ENCODE measurements at regions not wholly inside any gene's neighbourhood (a gene's known extent, or its start where the extent isn't known, plus 50 kb on each side); places are given as distances from the start of the nearest gene placed in this dataset.

DNA sequence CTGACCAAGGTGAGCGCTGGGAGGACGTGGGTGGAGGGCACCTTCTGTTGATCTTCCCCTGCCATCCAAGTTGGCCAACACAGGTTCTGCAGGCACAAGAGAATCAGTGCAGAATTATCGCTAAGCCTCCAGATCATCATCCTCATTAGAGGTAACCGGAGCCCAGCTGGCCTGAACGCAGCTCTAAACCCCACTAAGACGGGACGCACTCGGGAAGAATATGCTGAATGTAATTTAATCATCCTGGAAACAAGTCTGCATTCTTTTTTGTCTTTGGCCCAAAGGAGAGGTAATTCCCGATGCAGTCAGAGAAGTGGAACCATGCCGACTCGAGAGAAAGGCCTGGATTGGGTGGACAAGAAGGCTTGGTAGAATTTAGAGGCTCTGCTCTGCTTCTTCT is 111.0 kb upstream of the GSC start:
- DNase-seq, result no peak

GRCh38 chr14:94880106-94880505 is 110.2 kb upstream of the GSC start:
- no peak for DNase-seq

DNA sequence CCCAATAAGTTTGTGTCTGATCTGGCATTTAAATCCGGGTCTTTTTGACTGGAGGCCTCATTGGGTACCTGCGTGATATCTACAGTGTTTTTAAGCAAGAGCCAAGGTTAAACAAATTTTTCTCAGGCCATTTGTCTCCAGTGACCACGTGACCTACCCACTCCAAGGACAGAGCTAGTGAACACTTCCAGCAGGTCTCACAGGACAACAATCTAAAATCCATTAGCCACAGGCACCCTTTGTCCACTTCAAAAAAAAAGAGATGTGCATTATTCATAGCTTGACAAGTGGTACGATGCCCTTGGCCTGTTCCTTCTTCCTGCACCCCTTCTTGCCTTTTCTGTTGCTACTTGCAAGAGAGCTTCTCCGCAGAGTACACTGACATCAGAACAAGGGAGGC is 109.6 kb upstream of the GSC start:
- no peak for DNase-seq

DNA sequence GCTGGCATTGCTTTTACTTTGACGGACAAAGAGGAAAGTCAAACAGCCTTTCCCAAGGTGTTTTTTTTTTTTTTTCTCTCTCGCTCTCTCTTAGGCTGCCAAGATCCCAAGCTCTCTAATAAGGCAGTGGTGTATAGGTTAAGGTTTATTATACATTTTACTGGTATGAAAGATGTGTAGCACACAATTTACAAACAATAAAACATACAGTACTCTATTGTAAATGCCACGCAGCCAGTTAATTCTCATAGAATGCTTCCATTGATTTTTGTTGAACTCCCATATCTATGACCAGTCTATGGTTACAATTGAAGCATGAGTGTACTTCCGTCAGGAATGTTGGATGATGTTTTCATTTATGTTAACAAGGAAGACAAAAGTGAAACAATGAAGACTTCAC is 106.4 kb upstream of the GSC start:
- no peak for DNase-seq

- no peak for DNase-seq
Observed at GRCh38 chr14:94875256-94875655, 105.3 kb upstream of the GSC start.

DNA sequence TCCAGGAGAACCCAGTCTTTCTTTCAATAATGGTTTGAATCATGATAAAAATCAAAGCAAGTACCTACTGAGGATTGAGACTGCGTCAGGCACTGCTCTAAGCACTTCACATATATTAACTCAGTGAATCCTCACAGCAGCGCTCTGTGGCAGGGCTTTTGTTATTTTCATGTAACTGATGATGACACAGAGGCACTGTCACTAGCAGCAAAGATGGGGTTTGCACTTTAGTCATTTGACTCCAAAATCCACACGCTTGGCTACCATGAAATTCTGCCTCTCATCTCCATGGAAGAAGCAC is 98.8 kb upstream of the GSC start:
- DNase-seq, result no peak

GRCh38 chr14:94867946-94868771 is 98.2 kb upstream of the GSC start:
- no peak for DNase-seq

DNA sequence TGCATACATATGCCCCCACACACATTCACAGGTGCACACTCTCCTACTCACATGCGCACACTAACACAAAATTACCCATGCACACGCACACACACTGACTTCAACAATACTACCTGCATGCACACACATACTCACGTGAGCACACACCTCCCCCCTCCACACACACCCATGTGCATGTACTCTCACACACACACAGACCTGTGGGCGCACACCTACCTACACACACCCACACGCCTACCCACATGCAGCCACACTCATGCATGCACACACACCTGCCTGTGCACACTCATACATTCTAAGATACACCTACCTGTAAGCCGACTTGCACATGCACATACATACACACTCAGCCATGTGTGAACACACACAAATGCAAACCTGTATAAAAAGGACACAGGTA is 97.3 kb upstream of the GSC start:
- DNase-seq, result no peak

DNA sequence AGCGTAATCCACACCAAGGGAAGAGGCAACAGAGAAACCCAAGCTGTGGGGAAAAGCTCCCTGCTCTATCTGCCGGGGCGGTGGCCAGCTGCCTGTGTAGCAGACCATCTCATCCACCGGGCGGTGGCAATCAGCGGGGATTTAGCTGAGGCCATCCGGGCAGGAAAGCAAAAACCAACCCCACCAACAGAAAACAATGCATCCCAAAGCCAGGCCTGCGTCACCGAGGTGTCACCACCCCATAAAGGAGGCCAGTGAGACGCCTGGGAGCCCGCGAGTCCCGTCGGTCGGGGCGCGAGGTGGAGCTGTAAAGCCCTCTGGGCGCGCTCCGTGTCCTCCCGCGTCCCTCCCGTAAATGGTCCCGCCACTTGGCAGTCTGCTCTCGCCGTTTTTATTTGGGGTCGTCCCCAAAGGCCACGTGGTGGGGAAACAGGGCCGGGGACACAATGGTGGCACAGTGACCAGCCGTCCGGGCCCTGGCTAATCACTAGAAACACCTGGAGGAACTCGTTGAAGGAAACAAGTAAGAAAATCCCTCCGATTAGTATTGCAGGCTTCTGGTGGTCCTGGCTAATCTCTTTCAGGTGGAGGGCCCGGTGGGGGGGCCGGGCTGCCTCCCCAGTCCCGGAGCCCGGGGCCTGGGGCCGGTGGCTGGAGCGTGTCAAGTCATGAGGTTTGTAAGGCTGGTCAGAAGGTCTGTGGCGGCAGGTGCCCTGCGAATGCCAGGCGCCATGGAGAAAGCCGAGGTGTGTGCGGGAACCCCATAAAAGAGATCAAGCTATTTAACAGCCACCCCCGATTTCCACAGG is 94.7 kb upstream of the GSC start:
- no peak for DNase-seq

- no peak for DNase-seq
Observed at GRCh38 chr14:94863366-94863765, 93.5 kb upstream of the GSC start.

DNA sequence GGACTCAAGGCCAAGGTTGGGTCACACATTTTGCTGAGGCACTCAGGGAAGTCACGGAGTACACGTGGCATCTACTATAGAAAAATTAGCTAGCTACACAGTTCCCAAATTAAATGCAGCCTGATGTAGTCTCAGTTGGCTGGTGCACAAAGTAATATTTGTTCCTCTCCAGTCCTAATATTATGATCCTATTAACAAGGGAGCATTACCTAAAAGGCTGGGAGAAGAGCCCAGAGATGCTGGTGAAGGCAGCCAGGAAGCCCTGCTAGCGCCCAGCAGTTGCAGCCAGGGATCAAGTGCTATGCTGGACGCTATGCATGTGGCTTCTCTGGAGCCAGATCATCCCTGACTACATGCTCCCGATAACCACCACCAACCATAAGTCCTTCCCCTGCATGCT is 88.0 kb upstream of the GSC start:
- DNase-seq, result no peak

DNA sequence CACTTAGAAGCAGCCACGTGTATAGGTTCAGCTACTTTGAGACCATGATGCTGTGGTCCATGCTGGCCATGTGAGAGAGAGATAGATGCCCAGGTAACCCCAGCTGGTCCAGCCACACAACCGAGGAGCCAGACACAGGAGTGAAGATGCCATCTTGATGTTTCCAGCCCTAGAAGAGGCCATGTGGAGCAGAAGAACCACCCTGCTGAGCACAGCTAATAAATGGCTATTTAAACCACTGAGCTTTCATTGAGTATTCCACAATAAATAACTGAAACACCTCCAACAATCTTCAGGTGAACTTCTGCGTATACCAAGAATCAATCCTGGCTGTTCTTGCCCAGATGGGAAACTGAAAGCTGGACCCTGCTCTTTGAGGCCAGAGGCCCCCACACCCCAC is 84.0 kb upstream of the GSC start:
- no peak for DNase-seq

GRCh38 chr14:94850309-94851211 is 80.6 kb upstream of the GSC start:
- no peak for DNase-seq

GRCh38 chr14:94844593-94845152 is 74.8 kb upstream of the GSC start:
- no peak for DNase-seq

DNA sequence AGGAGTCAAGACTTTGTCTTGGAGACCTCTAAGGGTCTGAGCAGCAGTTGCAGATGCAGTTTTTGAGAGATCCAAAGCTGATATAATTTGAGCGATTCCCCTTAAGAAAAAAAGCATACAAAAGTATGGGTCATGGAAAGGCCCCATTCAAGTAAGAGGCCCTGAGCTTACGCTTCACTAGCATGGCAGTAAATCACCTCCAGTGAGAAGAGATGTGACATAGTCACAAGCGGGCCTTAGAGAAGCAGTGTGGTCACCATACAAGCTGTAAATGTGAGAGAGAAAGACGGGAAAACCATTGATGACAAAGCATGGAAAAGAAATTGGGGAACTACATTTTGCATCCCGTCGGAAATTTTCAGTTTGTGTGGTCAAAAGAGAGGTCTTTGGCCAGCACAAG is 70.6 kb upstream of the GSC start:
- DNase-seq, result no peak

DNA sequence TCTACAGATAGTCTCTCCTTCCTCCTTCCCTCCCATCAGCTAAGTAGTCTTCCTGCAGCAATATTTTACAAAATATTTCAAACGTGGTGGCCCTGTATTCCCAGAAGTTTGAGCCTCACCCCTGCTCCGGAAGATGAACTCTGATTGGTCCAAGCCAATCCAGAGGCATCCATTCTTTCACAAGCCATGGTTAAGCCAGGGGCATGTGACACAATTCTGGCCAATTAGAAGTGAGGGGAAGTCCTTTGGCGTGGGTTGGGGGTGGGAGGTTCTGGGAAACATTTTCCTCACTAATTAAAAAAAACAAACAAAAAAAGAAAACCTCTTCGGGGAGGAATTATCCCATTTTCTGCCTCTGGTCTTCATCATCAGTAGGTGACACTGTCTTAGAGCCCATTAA is 69.4 kb upstream of the GSC start:
- DNase-seq, result no peak

- no peak for DNase-seq
Observed at GRCh38 chr14:94836849-94837248, 66.9 kb upstream of the GSC start.

- no peak for DNase-seq
Observed at GRCh38 chr14:94833633-94834032, 63.7 kb upstream of the GSC start.

DNA sequence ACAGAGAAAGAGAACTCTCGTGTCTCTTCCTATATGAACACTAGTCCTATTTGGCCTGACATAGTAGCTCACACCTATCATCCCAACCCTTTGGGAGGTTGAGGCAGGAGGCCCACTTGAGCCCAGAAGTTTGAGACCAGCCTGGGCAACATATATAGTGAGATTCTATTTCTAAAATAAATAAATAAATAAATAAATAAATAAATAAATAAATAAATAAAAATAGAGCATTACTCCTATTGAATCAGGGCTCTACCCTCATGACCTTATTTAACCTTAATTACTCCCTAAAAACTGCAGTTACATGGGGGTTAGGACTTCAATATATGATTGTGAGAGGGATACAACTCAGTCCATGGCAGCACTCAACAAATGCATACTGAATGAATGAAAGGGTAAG is 61.2 kb upstream of the GSC start:
- DNase-seq, result no peak

- DNase-seq, result no peak
Observed at GRCh38 chr14:94827711-94828447, 58.0 kb upstream of the GSC start.

- DNase-seq, result no peak
Observed at GRCh38 chr14:94826774-94827173, 56.9 kb upstream of the GSC start.

- no peak for DNase-seq
Observed at GRCh38 chr14:94823556-94824341, 53.8 kb upstream of the GSC start.

Data from CD4-positive, alpha-beta T cell treated with Interleukin-12 subunit alpha and Interleukin-12 subunit beta, for 1 hour (primary cell).